GM03348 (cell line): ENCODE measurements at regions not wholly inside any gene's neighbourhood (a gene's known extent, or its start where the extent isn't known, plus 50 kb on each side); places are given as distances from the start of the nearest gene placed in this dataset.
"Not testable (repeated sequence)": the region's sequence is repeated elsewhere in the genome, so short reads cannot be mapped to it uniquely, and the experiment has no call there.

Source experiments
- DNase-seq: peaks from one replicate; pipeline ENCODE4 v3.0.0; 2012; ENCODE audit warnings: low spot score

GRCh38 chr3:61381745-61382392, 130.6 kb upstream of the FHIT start:
- peak; percentile 50 for DNase-seq

GRCh38 chr3:61387817-61388216, 136.6 kb upstream of the FHIT start:
- no peak for DNase-seq

GRCh38 chr3:61393480-61393947, 142.3 kb upstream of the FHIT start:
- not testable (repeated sequence) for DNase-seq

- no peak for DNase-seq
These were observed 150.1 kb upstream of the FHIT start for GRCh38 chr3:61401359-61401758.

GRCh38 chr3:61407397-61407796, 154.0 kb upstream of the PTPRG start:
- no peak for DNase-seq

- no peak for DNase-seq
These were observed 151.7 kb upstream of the PTPRG start for GRCh38 chr3:61409638-61410037.

GRCh38 chr3:61410358-61410757, 151.0 kb upstream of the PTPRG start:
- DNase-seq = not testable (repeated sequence)

- no peak for DNase-seq
These were observed 150.2 kb upstream of the PTPRG start for GRCh38 chr3:61411009-61411662.

- no peak for DNase-seq
These were observed 146.9 kb upstream of the PTPRG start for GRCh38 chr3:61414456-61414855.

- DNase-seq = no peak
These were observed 146.2 kb upstream of the PTPRG start for GRCh38 chr3:61415201-61415600.

- no peak for DNase-seq
These were observed 144.8 kb upstream of the PTPRG start for GRCh38 chr3:61416618-61417017.

GRCh38 chr3:61417352-61417751, 144.0 kb upstream of the PTPRG start:
- peak; percentile 17 for DNase-seq

- no peak for DNase-seq
These were observed 141.1 kb upstream of the PTPRG start for GRCh38 chr3:61420136-61420759.

GRCh38 chr3:61422945-61423673, 138.3 kb upstream of the PTPRG start:
- DNase-seq = no peak

GRCh38 chr3:61425356-61425755, 136.0 kb upstream of the PTPRG start:
- no peak for DNase-seq

GRCh38 chr3:61429106-61429505, 132.3 kb upstream of the PTPRG start:
- DNase-seq = no peak

GRCh38 chr3:61434901-61435300, 126.5 kb upstream of the PTPRG start:
- not testable (repeated sequence) for DNase-seq

- not testable (repeated sequence) for DNase-seq
These were observed 126.0 kb upstream of the PTPRG start for GRCh38 chr3:61435361-61435760.

GRCh38 chr3:61438253-61439121, 122.9 kb upstream of the PTPRG start:
- DNase-seq = no peak

- no peak for DNase-seq
These were observed 122.3 kb upstream of the PTPRG start for GRCh38 chr3:61439122-61439458.

- DNase-seq = no peak
These were observed 118.7 kb upstream of the PTPRG start for GRCh38 chr3:61442696-61443095.

- no peak for DNase-seq
These were observed 117.5 kb upstream of the PTPRG start for GRCh38 chr3:61443886-61444285.
